ENCODE measurements at regions not wholly inside any gene's neighbourhood (a gene's known extent, or its start where the extent isn't known, plus 50 kb on each side); places are given as distances from the start of the nearest gene placed in this dataset.

DNA sequence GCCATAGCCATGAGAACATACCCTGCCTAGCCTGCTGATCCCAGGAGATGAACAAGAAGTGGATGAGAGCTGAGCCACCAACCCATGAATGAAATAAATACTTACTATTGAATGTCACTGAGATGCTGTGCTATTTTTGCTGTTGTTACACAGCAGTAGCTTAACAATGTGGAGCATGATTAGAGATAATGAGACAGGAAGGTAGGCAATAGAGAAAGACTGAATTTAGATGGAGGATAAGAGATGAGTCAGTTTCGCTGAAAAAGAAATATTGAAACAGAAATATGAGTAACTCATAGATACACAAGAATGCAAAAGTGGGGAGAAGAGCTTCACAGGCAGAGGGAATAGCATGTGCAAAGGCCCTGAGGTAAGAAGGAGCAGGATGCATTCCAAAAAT is 94.9 kb upstream of the TOP1 start:
- Histone ChIP-seq H3K36me3 (ENCODE audit: control insufficient read depth, insufficient read depth, low read length) (no peaks in the 10 kb centered on the region), H3K4me3 (ENCODE audit: low read depth, low read length) (no peak overlapping the region), H3K27me3 (ENCODE audit: control insufficient read depth, insufficient read depth, low read length) (no peaks in the 10 kb centered on the region)
- FAIRE-seq, result no peak
- DNase-seq (ENCODE audit: low read depth), result no peak
- TF ChIP-seq, protein P1, sequence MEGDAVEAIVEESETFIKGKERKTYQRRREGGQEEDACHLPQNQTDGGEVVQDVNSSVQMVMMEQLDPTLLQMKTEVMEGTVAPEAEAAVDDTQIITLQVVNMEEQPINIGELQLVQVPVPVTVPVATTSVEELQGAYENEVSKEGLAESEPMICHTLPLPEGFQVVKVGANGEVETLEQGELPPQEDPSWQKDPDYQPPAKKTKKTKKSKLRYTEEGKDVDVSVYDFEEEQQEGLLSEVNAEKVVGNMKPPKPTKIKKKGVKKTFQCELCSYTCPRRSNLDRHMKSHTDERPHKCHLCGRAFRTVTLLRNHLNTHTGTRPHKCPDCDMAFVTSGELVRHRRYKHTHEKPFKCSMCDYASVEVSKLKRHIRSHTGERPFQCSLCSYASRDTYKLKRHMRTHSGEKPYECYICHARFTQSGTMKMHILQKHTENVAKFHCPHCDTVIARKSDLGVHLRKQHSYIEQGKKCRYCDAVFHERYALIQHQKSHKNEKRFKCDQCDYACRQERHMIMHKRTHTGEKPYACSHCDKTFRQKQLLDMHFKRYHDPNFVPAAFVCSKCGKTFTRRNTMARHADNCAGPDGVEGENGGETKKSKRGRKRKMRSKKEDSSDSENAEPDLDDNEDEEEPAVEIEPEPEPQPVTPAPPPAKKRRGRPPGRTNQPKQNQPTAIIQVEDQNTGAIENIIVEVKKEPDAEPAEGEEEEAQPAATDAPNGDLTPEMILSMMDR (IDR thresholded peaks at IDR 0.05; ENCODE audit: insufficient read depth, low read length, severe bottlenecking), result no peak

DNA sequence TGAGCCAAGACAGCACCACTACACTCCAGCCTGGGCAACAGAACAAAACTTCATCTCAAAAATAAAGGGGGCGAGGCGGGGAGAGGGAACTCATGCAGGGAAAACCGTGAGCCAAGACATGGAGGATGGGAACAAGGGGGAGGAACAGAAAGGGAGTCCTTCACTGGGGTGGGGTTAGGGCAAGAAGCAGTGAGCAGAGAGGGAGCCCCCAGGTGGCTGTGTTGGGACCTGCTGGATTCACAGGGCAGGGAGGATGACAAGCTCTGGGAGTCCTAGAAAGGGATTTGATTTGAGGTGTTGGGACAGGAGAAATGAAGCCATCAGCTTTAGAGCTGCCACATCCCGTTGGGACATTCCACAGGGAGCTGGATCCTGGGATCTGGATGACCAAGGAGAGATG is 90.6 kb upstream of the TOP1 start:
- FAIRE-seq (no peak), DNase-seq (ENCODE audit: low read depth) (no peak)
- H3K27me3 ChIP-seq (ENCODE audit: control insufficient read depth, insufficient read depth, low read length), result no peaks in the 10 kb centered on the region
- no peak overlapping the region for H3K4me3 ChIP-seq (ENCODE audit: low read depth, low read length)
- TF ChIP-seq, protein P1 (IDR thresholded peaks at IDR 0.05; ENCODE audit: insufficient read depth, low read length, severe bottlenecking), result no peak
- no peaks in the 10 kb centered on the region for H3K36me3 ChIP-seq (ENCODE audit: control insufficient read depth, insufficient read depth, low read length)

DNA sequence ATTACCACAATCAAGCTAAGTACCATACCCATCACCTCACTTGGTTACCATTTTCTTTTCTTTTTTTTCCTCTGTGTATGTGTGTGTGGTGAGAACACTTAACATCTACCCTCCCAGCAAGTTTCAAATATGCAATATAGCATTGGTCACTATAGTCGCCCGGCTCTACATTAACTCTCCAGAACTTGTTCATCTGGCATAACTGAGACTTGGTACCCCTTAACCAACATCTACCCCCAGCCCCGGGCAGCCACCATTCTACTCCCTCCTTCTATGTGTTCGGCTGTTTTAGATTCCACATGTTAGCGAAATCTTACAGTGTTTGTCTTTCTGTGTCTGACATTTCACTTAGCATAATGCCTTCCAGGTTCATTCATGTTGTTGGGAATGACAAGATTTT is 89.0 kb upstream of the TOP1 start:
- no peak for DNase-seq (ENCODE audit: low read depth)
- Histone ChIP-seq H3K36me3 (ENCODE audit: control insufficient read depth, insufficient read depth, low read length) (no peaks in the 10 kb centered on the region), H3K27me3 (ENCODE audit: control insufficient read depth, insufficient read depth, low read length) (no peaks in the 10 kb centered on the region), H3K4me3 (ENCODE audit: low read depth, low read length) (no peak overlapping the region)
- TF ChIP-seq, protein P1 (IDR thresholded peaks at IDR 0.05; ENCODE audit: insufficient read depth, low read length, severe bottlenecking), result no peak
- no peak for FAIRE-seq

DNA sequence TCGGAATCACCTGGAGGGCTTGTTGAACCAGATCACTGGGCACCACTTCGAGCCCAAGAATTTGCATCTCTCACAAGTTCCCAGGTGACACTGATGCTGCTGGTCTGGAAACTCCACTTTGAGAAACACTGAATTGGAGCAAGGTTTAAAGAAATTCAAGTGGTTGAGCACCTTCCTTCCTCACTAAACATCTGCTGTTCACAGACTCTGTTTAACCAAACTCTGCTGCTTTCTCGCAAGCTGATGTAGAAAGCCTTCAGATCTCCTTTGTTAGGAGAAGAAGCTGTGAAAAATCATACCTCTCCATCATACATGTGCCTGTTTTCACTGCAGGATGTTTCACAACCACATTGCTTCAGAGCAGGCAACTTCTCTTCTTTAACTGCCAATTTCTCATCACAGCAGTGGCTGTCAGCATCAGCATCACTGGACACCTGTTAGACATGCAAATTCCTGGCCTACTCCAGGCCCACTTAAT is 87.5 kb upstream of the TOP1 start:
- FAIRE-seq (no peak), DNase-seq (ENCODE audit: low read depth) (no peak)
- Histone ChIP-seq H3K27me3 (ENCODE audit: control insufficient read depth, insufficient read depth, low read length) (no peaks in the 10 kb centered on the region), H3K36me3 (ENCODE audit: control insufficient read depth, insufficient read depth, low read length) (no peaks in the 10 kb centered on the region), H3K4me3 (ENCODE audit: low read depth, low read length) (no peak overlapping the region)
- TF ChIP-seq, protein P1 (IDR thresholded peaks at IDR 0.05; ENCODE audit: insufficient read depth, low read length, severe bottlenecking), result no peak

DNA sequence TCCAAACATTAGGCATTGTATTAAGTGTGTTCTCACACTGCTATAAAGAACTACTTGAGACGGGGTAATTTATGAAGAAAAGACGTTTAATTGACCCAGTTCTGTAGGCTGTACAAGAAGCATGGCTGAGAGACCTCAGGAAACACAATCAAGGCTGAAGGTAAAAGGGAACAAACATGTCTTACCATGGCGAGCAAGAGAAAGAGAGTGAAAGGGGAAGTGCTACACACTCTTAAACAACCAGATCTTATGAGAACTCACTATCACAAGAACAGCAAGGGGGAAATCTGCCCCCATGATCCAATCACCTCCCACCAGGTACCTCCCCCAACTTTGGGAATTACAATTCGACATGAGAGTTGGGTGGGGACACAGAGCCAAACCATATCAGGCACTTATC is 86.6 kb upstream of the TOP1 start:
- H3K27me3 ChIP-seq (ENCODE audit: control insufficient read depth, insufficient read depth, low read length), result no peaks in the 10 kb centered on the region
- FAIRE-seq, result no peak
- H3K4me3 ChIP-seq (ENCODE audit: low read depth, low read length), result no peak overlapping the region
- DNase-seq (ENCODE audit: low read depth), result no peak
- TF ChIP-seq, protein P1 (IDR thresholded peaks at IDR 0.05; ENCODE audit: insufficient read depth, low read length, severe bottlenecking), result no peak
- no peaks in the 10 kb centered on the region for H3K36me3 ChIP-seq (ENCODE audit: control insufficient read depth, insufficient read depth, low read length)

DNA sequence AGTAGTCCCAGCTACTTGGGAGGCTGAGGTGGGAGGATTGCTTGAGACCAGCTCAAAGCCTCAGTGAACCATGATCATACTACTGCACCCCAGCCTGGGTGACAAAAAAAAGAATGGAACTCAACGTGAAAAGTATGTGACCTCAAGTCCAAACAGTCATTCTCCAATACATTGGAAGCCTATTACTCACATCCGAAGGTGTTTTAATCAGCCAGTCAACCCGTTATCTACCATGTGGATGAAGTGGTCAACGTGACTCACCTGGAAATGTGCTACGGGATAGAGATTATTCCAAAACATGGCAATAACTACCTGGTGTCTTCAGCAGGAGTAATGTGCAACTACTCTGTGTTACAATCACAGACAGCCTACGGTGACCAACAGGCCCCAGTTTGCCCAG is 85.8 kb upstream of the TOP1 start:
- no peak overlapping the region for H3K4me3 ChIP-seq (ENCODE audit: low read depth, low read length)
- H3K27me3 ChIP-seq (ENCODE audit: control insufficient read depth, insufficient read depth, low read length), result no peaks in the 10 kb centered on the region
- DNase-seq (ENCODE audit: low read depth) (peak; percentile 63), FAIRE-seq (no peak)
- H3K36me3 ChIP-seq (ENCODE audit: control insufficient read depth, insufficient read depth, low read length), result no peaks in the 10 kb centered on the region
- TF ChIP-seq, protein P1 (IDR thresholded peaks at IDR 0.05; ENCODE audit: insufficient read depth, low read length, severe bottlenecking), result no peak
